Ishikawa (cell line): ENCODE measurements at regions not wholly inside any gene's neighbourhood (a gene's known extent, or its start where the extent isn't known, plus 50 kb on each side); places are given as distances from the start of the nearest gene placed in this dataset.
A peak's percentile ranks its signal among the peaks of the same experiment; 100 is the strongest.

ENCODE experiments used
- CEBPB ChIP-seq: IDR thresholded peaks from 2 replicates; pipeline ENCODE4 v1.6.1; 2012
- CREB1 ChIP-seq: IDR thresholded peaks from 2 replicates; pipeline ENCODE4 v1.6.1; 2012; ENCODE audit warnings: low read depth
- EGR1 ChIP-seq: IDR thresholded peaks from 2 replicates; pipeline ENCODE4 v1.6.1; 2012
- EP300 ChIP-seq: IDR thresholded peaks from 2 replicates; pipeline ENCODE4 v1.6.1; 2012; ENCODE audit warnings: borderline replicate concordance
- FOXM1 ChIP-seq: IDR thresholded peaks from 2 replicates; pipeline ENCODE4 v1.6.1; 2012; ENCODE audit warnings: low read depth, borderline replicate concordance
- NFIC ChIP-seq: IDR thresholded peaks from 2 replicates; pipeline ENCODE4 v1.6.1; 2012
- RAD21 ChIP-seq: IDR thresholded peaks from 2 replicates; pipeline ENCODE4 v1.6.1; 2012; ENCODE audit warnings: low read depth
- REST ChIP-seq: IDR thresholded peaks from 2 replicates; pipeline ENCODE4 v1.6.1; 2012; ENCODE audit warnings: low read depth, mild to moderate bottlenecking
- TAF1 ChIP-seq: IDR thresholded peaks from 2 replicates; pipeline ENCODE4 v1.6.1; 2012; ENCODE audit warnings: low read depth, mild to moderate bottlenecking
- TCF12 ChIP-seq: IDR thresholded peaks from 2 replicates; pipeline ENCODE4 v1.6.1; 2012; ENCODE audit warnings: low read depth
- TEAD4 ChIP-seq: IDR thresholded peaks from 2 replicates; pipeline ENCODE4 v1.6.1; 2012
- USF1 ChIP-seq: IDR thresholded peaks from 2 replicates; pipeline ENCODE4 v1.6.1; 2012
- YY1 ChIP-seq: IDR thresholded peaks from 2 replicates; pipeline ENCODE4 v1.6.1; 2012; ENCODE audit warnings: low read depth
- ZBTB7A ChIP-seq: IDR thresholded peaks from 2 replicates; pipeline ENCODE4 v1.6.1; 2012; ENCODE audit warnings: low read depth
- TF ChIP-seq, protein P1 (sequence below): IDR thresholded peaks from 2 replicates; pipeline ENCODE4 v1.6.1; 2012

GRCh38 chr3:178397202-178397601 lies 139.0 kb upstream of the KCNMB2 start:
- TF ChIP-seq TCF12 = no peak
- no peak for TF ChIP-seq USF1
- TF ChIP-seq, protein P1, sequence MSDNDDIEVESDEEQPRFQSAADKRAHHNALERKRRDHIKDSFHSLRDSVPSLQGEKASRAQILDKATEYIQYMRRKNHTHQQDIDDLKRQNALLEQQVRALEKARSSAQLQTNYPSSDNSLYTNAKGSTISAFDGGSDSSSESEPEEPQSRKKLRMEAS = no peak
- TF ChIP-seq CREB1 = no peak
- no peak for TF ChIP-seq TAF1
- no peak for TF ChIP-seq EGR1

DNA sequence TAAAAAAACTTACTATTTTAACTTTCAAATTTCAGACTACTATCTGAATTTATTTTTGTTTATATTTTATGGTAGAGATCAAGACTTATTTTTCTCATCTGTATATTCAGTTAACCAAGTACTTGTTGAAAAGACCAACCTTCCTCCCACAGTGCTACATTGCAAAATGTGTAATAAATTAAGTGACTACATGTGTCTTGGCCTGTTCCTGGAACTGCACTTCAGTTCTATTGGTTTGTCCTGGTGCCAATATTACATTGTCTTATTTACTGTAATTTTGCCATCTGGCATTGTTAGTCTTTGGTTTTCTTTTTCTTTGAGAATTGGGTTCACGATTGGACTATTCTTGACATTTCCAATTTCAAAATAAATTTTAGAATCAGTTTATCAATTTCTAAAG lies 138.4 kb upstream of the KCNMB2 start:
- TF ChIP-seq, protein P1 = no peak
- TF ChIP-seq EGR1 (no peak), USF1 (no peak), REST (no peak), NFIC (no peak), CEBPB (no peak), EP300 (no peak), TCF12 (no peak), RAD21 (no peak), FOXM1 (no peak), CREB1 (no peak), TAF1 (no peak), ZBTB7A (no peak), YY1 (no peak)

- no peak for TF ChIP-seq RAD21
- TF ChIP-seq EGR1 = no peak
- no peak for TF ChIP-seq USF1
These were observed 131.3 kb upstream of the KCNMB2 start for GRCh38 chr3:178404961-178405360.

DNA sequence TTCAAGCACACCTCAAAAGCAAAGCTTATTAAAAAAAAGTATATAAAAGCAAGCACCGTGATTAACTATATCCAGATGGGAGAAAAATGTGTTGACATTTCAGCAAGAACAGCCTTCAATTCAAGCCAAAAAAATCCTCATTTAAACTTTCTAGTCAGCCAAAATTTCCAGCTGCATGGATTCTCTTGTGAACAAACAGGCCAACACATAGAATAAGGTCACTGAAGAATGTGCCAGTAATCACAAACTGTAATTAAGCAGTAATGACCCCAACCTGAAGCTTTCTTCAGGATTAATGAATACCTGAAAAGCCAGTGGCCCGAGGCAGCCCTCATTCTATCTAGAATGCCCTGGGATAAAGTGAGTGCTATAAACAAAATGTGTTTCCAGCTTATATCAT lies 130.7 kb upstream of the KCNMB2 start:
- TF ChIP-seq EP300 = no peak
- no peak for TF ChIP-seq YY1
- no peak for TF ChIP-seq EGR1
- TF ChIP-seq TAF1 = no peak
- TF ChIP-seq USF1 = no peak
- TF ChIP-seq CREB1 = no peak
- TF ChIP-seq REST = no peak
- no peak for TF ChIP-seq FOXM1
- TF ChIP-seq ZBTB7A = no peak
- TF ChIP-seq RAD21 = no peak
- TF ChIP-seq TCF12 = no peak
- no peak for TF ChIP-seq NFIC
- TF ChIP-seq CEBPB = no peak
- no peak for TF ChIP-seq TEAD4
- TF ChIP-seq, protein P1 = no peak

DNA sequence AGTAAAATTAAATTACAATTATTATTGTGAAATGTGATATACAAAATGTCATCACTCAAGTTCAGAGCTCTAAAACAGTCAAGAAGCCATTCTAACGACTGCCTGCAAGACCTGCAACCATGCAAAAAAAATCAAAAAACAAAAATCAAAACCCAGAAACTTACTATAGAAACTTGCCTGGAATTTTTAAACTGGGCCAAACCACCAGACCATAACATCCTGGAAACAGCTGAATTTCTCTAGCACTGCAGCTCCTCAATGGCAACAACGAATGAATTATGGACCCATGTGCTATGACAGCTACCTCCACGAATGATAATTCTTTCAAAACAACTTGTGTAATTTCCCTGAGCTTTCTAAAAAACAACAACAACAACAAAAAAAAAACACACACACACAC lies 130.0 kb upstream of the KCNMB2 start:
- TF ChIP-seq EGR1 = no peak
- no peak for TF ChIP-seq RAD21
- no peak for TF ChIP-seq TAF1
- TF ChIP-seq TCF12 = no peak
- TF ChIP-seq NFIC = peak; percentile 46; the same call in 1 of the 2 replicates
- peak; percentile 58; the same call in 1 of the 2 replicates for TF ChIP-seq TEAD4
- TF ChIP-seq FOXM1 = no peak
- TF ChIP-seq ZBTB7A = no peak
- TF ChIP-seq, protein P1 = peak; percentile 10; the same call in 1 of the 2 replicates
- TF ChIP-seq CEBPB = no peak
- TF ChIP-seq CREB1 = no peak
- no peak for TF ChIP-seq REST
- no peak for TF ChIP-seq USF1
